GM23338 (cell line): ENCODE measurements at regions not wholly inside any gene's neighbourhood (a gene's known extent, or its start where the extent isn't known, plus 50 kb on each side); places are given as distances from the start of the nearest gene placed in this dataset.

Experiments
- ATAC-seq: fragments of 200-7000 bp; cut with Tn5 transposase; 3 replicates; pipeline ENCODE4 v1.9.1; 2020
- DNase-seq: peaks from one replicate; pipeline ENCODE4 v3.0.0-alpha.2; 2015; ENCODE audit warnings: low spot score
- H2AFZ ChIP-seq: fragments of 200-600 bp; sonication (generic); 2 replicates; pipeline ENCODE4 v1.8.0; 2016; ENCODE audit warnings: antibody characterized with exemption, mild to moderate bottlenecking, moderate library complexity
- H3F3A ChIP-seq: fragments of 200-600 bp; sonication (generic); replicated peaks from 2 replicates; pipeline ENCODE4 v1.8.0; 2017; ENCODE audit warnings: antibody characterized with exemption, mixed run types, low read depth
- H3K27ac ChIP-seq: fragments of 200-600 bp; sonication (generic); 2 replicates; pipeline ENCODE4 v1.6.1; 2016; ENCODE audit warnings: low read depth
- H3K27me3 ChIP-seq: fragments of 200-600 bp; sonication (generic); 2 replicates; pipeline ENCODE4 v1.8.0; 2016; ENCODE audit warnings: mild to moderate bottlenecking, mixed run types, moderate library complexity; ENCODE audit not compliant: insufficient read depth
- H3K36me3 ChIP-seq: fragments of 200-600 bp; sonication (generic); 2 replicates; pipeline ENCODE4 v1.8.0; 2016; ENCODE audit warnings: mild to moderate bottlenecking; ENCODE audit not compliant: insufficient read depth
- H3K4me1 ChIP-seq: fragments of 200-600 bp; sonication (generic); 2 replicates; pipeline ENCODE4 v1.8.0; 2016; ENCODE audit warnings: mild to moderate bottlenecking, moderate library complexity; ENCODE audit not compliant: insufficient read depth
- H3K4me2 ChIP-seq: fragments of 200-600 bp; sonication (generic); 2 replicates; pipeline ENCODE4 v1.7.1; 2017; ENCODE audit warnings: mixed run types
- H3K4me3 ChIP-seq: fragments of 200-600 bp; sonication (generic); 2 replicates; pipeline ENCODE4 v1.6.1; 2016; ENCODE audit warnings: mixed run types
- H3K79me2 ChIP-seq: fragments of 200-600 bp; sonication (generic); replicated peaks from 2 replicates; pipeline ENCODE4 v1.8.0; 2017; ENCODE audit warnings: mild to moderate bottlenecking; ENCODE audit not compliant: insufficient read depth
- H3K9me2 ChIP-seq: fragments of 200-600 bp; sonication (generic); 2 replicates; pipeline ENCODE4 v1.8.0; 2017; ENCODE audit not compliant: insufficient read depth
- H4K20me1 ChIP-seq: fragments of 200-600 bp; sonication (generic); replicated peaks from 2 replicates; pipeline ENCODE4 v1.8.0; 2017; ENCODE audit warnings: mild to moderate bottlenecking; ENCODE audit not compliant: insufficient read depth
- H3K27ac Mint-ChIP-seq: 2 replicates; pipeline ENCODE4 v1.8.0; 2020; ENCODE audit warnings: inconsistent platforms, mild to moderate bottlenecking, moderate library complexity, mixed read lengths
- H3K27me3 Mint-ChIP-seq: 3 replicates; pipeline ENCODE4 v1.8.0; 2022; ENCODE audit warnings: low read depth, mild to moderate bottlenecking, moderate library complexity, mixed read lengths, inconsistent platforms; ENCODE audit not compliant: insufficient read depth, poor library complexity
- H3K36me3 Mint-ChIP-seq: 3 replicates; pipeline ENCODE4 v1.8.0; 2021; ENCODE audit warnings: low read depth, mild to moderate bottlenecking, inconsistent platforms, moderate library complexity, mixed read lengths
- H3K4me1 Mint-ChIP-seq: 3 replicates; pipeline ENCODE4 v1.8.0; 2020; ENCODE audit warnings: mild to moderate bottlenecking, inconsistent platforms, mixed read lengths
- H3K4me3 Mint-ChIP-seq: 3 replicates; pipeline ENCODE4 v1.8.0; 2021; ENCODE audit warnings: moderate library complexity, mild to moderate bottlenecking, inconsistent platforms, mixed read lengths
- H3K9me3 Mint-ChIP-seq: 3 replicates; pipeline ENCODE4 v1.8.0; 2020; ENCODE audit warnings: moderate library complexity, mild to moderate bottlenecking, inconsistent platforms, mixed read lengths
- CTCF ChIP-seq, 2 experiments: fragments of 200-600 bp in 1 of 2; sonication (generic) in 1 of 2; conservative IDR thresholded peaks; 2 replicates each; pipeline versions ENCODE4 v1.5.1 to v1.6.1; 2016 to 2017; ENCODE audit warnings: antibody characterized with exemption in 2 of 2, low read depth in 2 of 2, mild to moderate bottlenecking in 2 of 2, moderate library complexity in 1 of 2
- EZH2 ChIP-seq: fragments of 200-600 bp; sonication (generic); IDR thresholded peaks from one replicate; pipeline ENCODE4 v1.8.0; 2017; ENCODE audit warnings: antibody characterized with exemption, mild to moderate bottlenecking, low read depth; ENCODE audit not compliant: unreplicated experiment
- NANOG ChIP-seq: IDR thresholded peaks from 2 replicates; pipeline ENCODE4 v1.6.1; 2016; ENCODE audit warnings: antibody characterized with exemption, borderline replicate concordance
- POLR2AphosphoS5 ChIP-seq: IDR thresholded peaks from 2 replicates; pipeline ENCODE4 v1.6.1; 2016; ENCODE audit warnings: antibody characterized with exemption, low read depth
- STAT1 ChIP-seq: IDR thresholded peaks from one replicate; pipeline ENCODE4 v1.6.1; 2016; ENCODE audit warnings: antibody characterized with exemption; ENCODE audit not compliant: unreplicated experiment
- ZNF114 ChIP-seq: fragments of 250-450 bp; sonication (Bioruptor Pico); IDR thresholded peaks from 2 replicates; pipeline ENCODE4 v1.5.0; 2020; ENCODE audit warnings: mild to moderate bottlenecking, moderate library complexity
- ZNF331 ChIP-seq: fragments of 250-450 bp; sonication (Bioruptor Pico); IDR thresholded peaks from 2 replicates; pipeline ENCODE4 v1.5.0; 2020; ENCODE audit warnings: low read depth, mild to moderate bottlenecking, moderate library complexity
- ZNF462 ChIP-seq: fragments of 250-450 bp; sonication (Bioruptor Pico); IDR thresholded peaks from 2 replicates; pipeline ENCODE4 v1.5.0; 2020; ENCODE audit warnings: mild to moderate bottlenecking, moderate library complexity

- TF ChIP-seq ZNF462 (CRISPR knock-in tag) (no peak), CTCF (conservative IDR thresholded peaks at IDR 0.05; ENCODE audit: low read depth in 2 of 2) (no peak)
Measured at GRCh38 chr17:11121341-11121985, 119.5 kb upstream of the SHISA6 start (continued).

- H3K36me3 ChIP-seq: peaks cover 3% of the 10 kb centered on the region; the same call in 1 of the 2 replicates
- no peaks in the 10 kb centered on the region for H3K4me1 Mint-ChIP-seq
- TF ChIP-seq ZNF114 (no peak), EZH2 (no peak), ZNF462 (CRISPR knock-in tag) (no peak), NANOG (no peak), STAT1 (no peak), POLR2AphosphoS5 (no peak), ZNF331 (CRISPR knock-in tag) (no peak)
Measured at GRCh38 chr17:11109106-11109505, 131.9 kb upstream of the SHISA6 start.

More at GRCh38 chr17:11109106-11109505, 131.9 kb upstream of the SHISA6 start:
- Histone ChIP-seq H3K9me2 (no peaks in the 10 kb centered on the region), H3K4me1 (no peaks in the 10 kb centered on the region), H3F3A (no peaks in the 10 kb centered on the region), H2AFZ (no peak overlapping the region), H3K79me2 (no peaks in the 10 kb centered on the region), H4K20me1 (no peaks in the 10 kb centered on the region), H3K4me3 (no peak overlapping the region), H3K27me3 (no peaks in the 10 kb centered on the region), H3K27ac (no peak overlapping the region), H3K4me2 (no peak overlapping the region)
- Mint-ChIP-seq H3K36me3 (peaks cover 43% of the 10 kb centered on the region), H3K27ac (no peak overlapping the region), H3K27me3 (peaks cover 2% of the 10 kb centered on the region), H3K9me3 (peaks cover 93% of the 10 kb centered on the region), H3K4me3 (no peak overlapping the region)
- ATAC-seq (no peak), DNase-seq (no peak)
